Cardiac fibroblast (primary cell): ENCODE measurements at regions not wholly inside any gene's neighbourhood (a gene's known extent, or its start where the extent isn't known, plus 50 kb on each side); places are given as distances from the start of the nearest gene placed in this dataset.

Experiments
- DNase-seq, 2 donors: peaks; one replicate each; pipeline versions ENCODE4 v3.0.0 to v3.0.0-alpha.2; 2010; ENCODE audit warnings: low read depth in 2 of 2
- H3K4me3 ChIP-seq, 2 donors: replicated peaks in 1 of 2; 1 replicate in 1 of 2; 2 replicates in 1 of 2; pipeline ENCODE4 v1.5.1; 2011; ENCODE audit warnings: low read depth in 2 of 2, low read length in 2 of 2, mild to moderate bottlenecking in 2 of 2, moderate library complexity in 1 of 2
- CTCF ChIP-seq: IDR thresholded peaks from one replicate; pipeline ENCODE4 v1.5.1; 2011; ENCODE audit warnings: low read depth, mild to moderate bottlenecking, low read length, inconsistent platforms

DNA sequence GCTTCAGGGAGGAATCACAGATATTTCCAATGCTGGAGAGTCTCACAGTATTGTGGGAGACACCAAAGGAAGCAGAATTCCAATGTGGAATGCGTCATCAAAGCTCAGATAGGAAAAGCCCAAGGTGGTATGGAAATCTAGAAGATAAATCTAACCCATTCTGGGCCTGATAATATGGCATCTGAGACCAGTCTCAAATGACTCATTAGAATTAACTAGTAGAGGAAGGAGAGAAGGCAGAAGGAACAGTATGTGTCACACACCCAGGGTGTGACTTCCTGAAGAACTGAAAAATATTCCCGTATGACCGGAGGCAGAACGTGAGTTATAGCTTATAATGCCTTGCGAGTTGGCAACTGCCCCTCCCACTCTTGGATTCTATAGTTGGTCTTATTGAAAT is 499.2 kb downstream of the PLPP3 start:
- DNase-seq = peak in 1 of 2 donors; percentile 49
- no peak overlapping the region for H3K4me3 ChIP-seq
- TF ChIP-seq CTCF = no peak

DNA sequence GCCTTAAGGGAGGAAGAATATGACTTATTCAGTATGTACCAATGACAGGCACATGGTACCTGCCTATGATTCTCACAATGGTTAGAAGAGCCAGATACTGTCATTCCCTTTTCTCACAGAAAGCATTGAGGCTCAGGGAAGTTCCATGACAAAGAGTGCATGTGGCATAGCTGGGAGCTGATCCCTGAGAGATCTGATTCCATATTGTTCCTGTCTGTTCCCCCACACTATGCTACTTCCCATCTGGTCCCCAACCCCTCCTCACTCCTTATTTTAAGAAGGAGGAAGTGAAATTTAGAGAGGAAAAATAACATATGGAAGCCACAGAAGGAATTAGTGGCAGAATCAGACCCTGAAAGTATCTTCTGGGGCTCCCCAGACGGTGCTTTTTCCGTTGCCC is 500.0 kb downstream of the PLPP3 start:
- H3K4me3 ChIP-seq = no peak overlapping the region
- no peak for TF ChIP-seq CTCF
- DNase-seq = no peak

DNA sequence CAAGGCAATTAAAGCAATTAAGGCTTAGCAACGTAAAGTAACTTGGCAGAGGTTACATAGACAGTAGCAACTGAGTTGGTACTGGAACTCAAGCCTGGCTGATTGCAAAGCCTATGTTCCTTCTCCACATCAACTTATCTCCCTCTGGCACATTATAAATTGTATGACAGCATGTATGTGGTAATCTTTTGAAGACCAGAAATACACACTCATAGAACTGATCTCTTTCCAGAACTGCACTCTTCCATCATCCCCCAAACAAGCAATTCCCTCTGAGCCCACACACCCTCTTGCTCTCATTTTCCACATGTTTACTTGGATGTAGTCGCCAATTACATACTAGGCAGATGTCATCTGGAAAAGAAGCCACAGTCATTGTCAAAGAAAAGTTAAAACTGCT is 502.2 kb downstream of the PLPP3 start:
- TF ChIP-seq CTCF = no peak
- no peak overlapping the region for H3K4me3 ChIP-seq
- DNase-seq = peak in 1 of 2 donors; percentile 34

DNA sequence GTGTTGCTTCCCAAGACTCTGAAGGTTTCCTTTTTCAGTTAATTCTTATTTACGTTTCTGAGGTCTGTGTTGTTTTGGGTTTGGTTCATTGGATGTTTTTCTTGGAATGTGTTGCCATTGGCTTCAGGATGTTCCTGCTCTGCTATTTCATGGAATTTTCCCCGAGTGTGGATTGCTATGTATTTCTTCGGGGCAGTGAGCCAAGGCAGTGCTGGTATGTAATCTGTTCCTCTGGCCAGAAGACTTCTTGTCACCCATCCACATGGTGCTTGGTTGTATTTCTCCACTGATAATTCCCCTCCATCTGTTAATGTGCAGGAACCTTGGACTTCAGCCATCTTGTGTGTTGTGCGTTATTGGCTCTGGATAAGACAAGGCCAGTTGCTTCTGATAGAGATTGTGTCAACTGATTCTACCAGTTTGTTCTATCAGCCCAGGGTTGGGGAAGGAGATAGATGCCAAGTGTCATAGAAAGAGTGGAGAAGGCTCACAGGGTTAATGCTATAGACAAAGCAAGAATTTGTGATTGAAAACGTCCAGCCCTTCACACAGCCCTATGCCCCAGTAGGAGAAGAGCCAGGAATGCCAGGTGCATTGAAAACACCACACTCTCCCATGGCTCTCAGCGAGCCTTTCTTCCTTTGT is 505.2 kb downstream of the PLPP3 start:
- peak; percentile 37 to 96 for DNase-seq
- no peak for TF ChIP-seq CTCF
- no peak overlapping the region for H3K4me3 ChIP-seq

- no peak for DNase-seq
- H3K4me3 ChIP-seq = no peak overlapping the region
- TF ChIP-seq CTCF = no peak
These were observed 505.8 kb downstream of the PLPP3 start for GRCh38 chr1:56073614-56074006.

GRCh38 chr1:56073206-56073605 is 506.2 kb downstream of the PLPP3 start:
- H3K4me3 ChIP-seq = no peak overlapping the region
- DNase-seq = no peak
- TF ChIP-seq CTCF = no peak

DNA sequence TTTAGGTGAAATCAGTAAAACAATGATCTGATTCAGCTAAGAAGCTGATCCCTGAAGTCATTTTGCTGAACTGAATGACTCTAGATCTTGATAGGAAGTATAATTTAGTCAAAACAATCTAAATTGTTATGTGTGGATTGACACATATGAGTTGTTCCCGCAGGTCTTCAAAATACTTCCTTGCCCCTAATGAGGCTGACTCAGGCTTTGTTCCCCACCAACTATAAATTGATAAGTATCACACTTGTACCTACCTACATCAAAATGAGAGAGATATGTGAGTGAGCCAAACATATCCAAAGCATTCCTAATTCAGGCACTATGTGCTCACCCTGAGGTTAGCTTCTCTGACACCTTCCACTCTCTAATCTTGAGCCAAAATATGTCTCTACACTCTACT is 507.1 kb downstream of the PLPP3 start:
- TF ChIP-seq CTCF = no peak
- no peak for DNase-seq
- H3K4me3 ChIP-seq = no peak overlapping the region
